Tibial artery (tissue), 4 donors: ENCODE measurements at regions not wholly inside any gene's neighbourhood (a gene's known extent, or its start where the extent isn't known, plus 50 kb on each side); places are given as distances from the start of the nearest gene placed in this dataset.
A peak's percentile ranks its signal among the peaks of the same experiment; 100 is the strongest.

Experiments
- DNase-seq, 2 donors: peaks; one replicate each; pipeline ENCODE4 v3.0.0-alpha.2; 2019
- H3K27ac ChIP-seq, 2 donors: fragments of 200-600 bp; sonication (generic) in 1 of 2; 1 replicate in 1 of 2; 2 replicates in 1 of 2; pipeline ENCODE4 v1.5.1; 2018 to 2019; ENCODE audit warnings: mild to moderate bottlenecking in 1 of 2
- H3K27me3 ChIP-seq, 2 donors: fragments of 200-600 bp; sonication (generic) in 1 of 2; one replicate each; pipeline versions ENCODE4 v1.5.1 to v1.6.0; 2016 to 2019
- H3K36me3 ChIP-seq, 3 donors: fragments of 200-600 bp; sonication (generic) in 2 of 3; one replicate each; pipeline ENCODE4 v1.5.1; 2016 to 2019; ENCODE audit warnings: mild to moderate bottlenecking in 2 of 3
- H3K4me1 ChIP-seq, 4 donors: fragments of 200-600 bp; sonication (generic) in 2 of 4; 1 replicate in 3 of 4; 2 replicates in 1 of 4; pipeline ENCODE4 v1.5.1; 2016 to 2019
- H3K4me3 ChIP-seq, 2 donors: fragments of 200-600 bp; sonication (generic) in 1 of 2; 1 replicate in 1 of 2; 2 replicates in 1 of 2; pipeline ENCODE4 v1.5.1; 2018 to 2019; ENCODE audit warnings: mild to moderate bottlenecking in 2 of 2
- H3K9me3 ChIP-seq, 3 donors: fragments of 200-600 bp; sonication (generic) in 1 of 3; one replicate each; pipeline ENCODE4 v1.5.1; 2016 to 2019
- CTCF ChIP-seq, 2 experiments: fragments of 200-600 bp in 1 of 2; fragments of 450-650 bp in 1 of 2; IDR thresholded peaks; one replicate each; pipeline ENCODE4 v1.5.1; 2017 to 2019; ENCODE audit warnings: antibody characterized with exemption in 2 of 2, mild to moderate bottlenecking in 1 of 2, moderate library complexity in 1 of 2
- intact Hi-C: fragments of 100-400 bp; cut with DNase I; formaldehyde crosslinking; loops from one replicate; pipeline ENCODE4 v1.15.0; 2023; ENCODE audit warnings: low total_unique reads

- Histone ChIP-seq H3K36me3 (no peaks in the 10 kb centered on the region), H3K4me3 (no peak overlapping the region), H3K9me3 (no peaks in the 10 kb centered on the region), H3K27me3 (no peaks in the 10 kb centered on the region), H3K27ac (peak overlapping the region in 1 of 2 donors; percentile 4), H3K4me1 (peaks cover 0 to 6% (median 0%) of the 10 kb centered on the region in 4 donors)
- peak; percentile 75 to 77 for TF ChIP-seq CTCF (IDR thresholded peaks at IDR 0.05)
- intact Hi-C loops = loop anchor here (5.0 to 10.0 kb wide), 3 partner anchors 242 to 805 kb away; no protein-coding TSS in a partner anchor
- DNase-seq = peak; percentile 73 to 82
These were observed 386.5 kb upstream of the DDHD1 start for GRCh38 chr14:53539489-53540126.

DNA sequence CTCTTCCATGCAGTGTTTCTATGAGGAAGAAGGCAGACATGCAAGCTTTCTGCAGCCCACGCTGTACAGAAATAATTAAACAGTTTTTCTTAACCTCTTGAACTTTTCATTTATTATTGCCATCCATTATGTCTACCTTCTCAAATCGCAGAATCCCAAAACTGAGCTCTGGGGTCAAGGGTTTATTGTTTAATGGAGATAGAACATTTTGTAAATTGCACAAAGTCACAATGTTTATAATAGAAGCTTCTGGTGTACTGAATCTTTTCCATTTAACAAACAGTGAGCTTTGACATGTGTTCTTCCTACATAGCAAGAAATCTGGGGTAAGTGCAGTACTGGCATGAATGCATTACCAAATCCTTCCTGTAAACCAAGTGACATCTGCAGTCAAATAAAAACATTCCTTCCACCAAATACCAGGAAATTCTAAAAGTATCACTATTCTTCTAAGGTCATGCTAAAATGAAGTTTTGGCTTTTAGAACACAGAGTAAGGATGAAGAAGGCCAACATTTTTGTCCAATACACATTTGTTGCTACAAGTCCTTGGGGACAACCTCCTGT lies 385.3 kb upstream of the DDHD1 start:
- DNase-seq = no peak
- H3K4me1 ChIP-seq = peaks cover 0 to 6% (median 0%) of the 10 kb centered on the region in 4 donors
- H3K27ac ChIP-seq = no peak overlapping the region
- H3K27me3 ChIP-seq = no peaks in the 10 kb centered on the region
- no peak for TF ChIP-seq CTCF (IDR thresholded peaks at IDR 0.05)
- no peaks in the 10 kb centered on the region for H3K9me3 ChIP-seq
- H3K4me3 ChIP-seq = no peak overlapping the region
- intact Hi-C loops = loop anchor here (5.0 to 10.0 kb wide), 3 partner anchors 241 to 806 kb away; no protein-coding TSS in a partner anchor
- H3K36me3 ChIP-seq = no peaks in the 10 kb centered on the region

- Histone ChIP-seq H3K9me3 (no peaks in the 10 kb centered on the region), H3K27me3 (no peaks in the 10 kb centered on the region), H3K4me3 (no peak overlapping the region), H3K27ac (no peak overlapping the region), H3K4me1 (peaks cover 0 to under 1% (median 0%) of the 10 kb centered on the region in 4 donors), H3K36me3 (no peaks in the 10 kb centered on the region)
- no peak for DNase-seq
- intact Hi-C loops = loop anchor here (5.0 to 10.0 kb wide), 3 partner anchors 240 to 807 kb away; no protein-coding TSS in a partner anchor
- no peak for TF ChIP-seq CTCF (IDR thresholded peaks at IDR 0.05)
These were observed 384.5 kb upstream of the DDHD1 start for GRCh38 chr14:53537422-53538315.

- H3K4me3 ChIP-seq = no peak overlapping the region
- H3K4me1 ChIP-seq = no peaks in the 10 kb centered on the region
- DNase-seq = no peak
- H3K27ac ChIP-seq = no peak overlapping the region
- H3K36me3 ChIP-seq = no peaks in the 10 kb centered on the region
- intact Hi-C loops = loop anchor here (5.0 to 10.0 kb wide), 3 partner anchors 239 to 808 kb away; no protein-coding TSS in a partner anchor
- H3K27me3 ChIP-seq = no peaks in the 10 kb centered on the region
- no peaks in the 10 kb centered on the region for H3K9me3 ChIP-seq
- TF ChIP-seq CTCF (IDR thresholded peaks at IDR 0.05) = no peak
These were observed 383.3 kb upstream of the DDHD1 start for GRCh38 chr14:53536446-53536845.

DNA sequence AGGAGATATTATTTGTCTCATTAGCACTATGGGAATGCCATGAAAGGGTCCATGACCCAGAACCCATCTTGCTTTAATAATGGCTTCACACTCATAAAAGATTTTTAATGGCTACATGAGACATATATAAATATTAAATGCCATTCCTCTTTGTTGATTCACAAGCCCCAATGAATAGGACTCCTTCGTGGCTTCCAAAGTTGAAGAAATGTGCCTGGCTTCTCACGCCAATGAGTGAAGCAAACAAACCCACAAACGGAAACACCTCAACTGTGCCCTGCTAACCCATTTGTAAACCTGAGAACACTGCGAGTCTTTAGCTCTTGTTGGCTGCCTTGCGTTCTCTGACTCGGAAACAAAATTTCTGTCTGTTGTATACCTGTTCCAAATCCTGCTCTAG lies 381.7 kb upstream of the DDHD1 start:
- Histone ChIP-seq H3K4me3 (no peak overlapping the region), H3K4me1 (no peaks in the 10 kb centered on the region), H3K27me3 (no peaks in the 10 kb centered on the region), H3K27ac (no peak overlapping the region), H3K9me3 (no peaks in the 10 kb centered on the region), H3K36me3 (no peaks in the 10 kb centered on the region)
- TF ChIP-seq CTCF (IDR thresholded peaks at IDR 0.05) = no peak
- intact Hi-C loops = loop anchor here (5.0 to 10.0 kb wide), 3 partner anchors 238 to 810 kb away; no protein-coding TSS in a partner anchor
- DNase-seq = no peak
